ENCODE measurements at regions not wholly inside any gene's neighbourhood (a gene's known extent, or its start where the extent isn't known, plus 50 kb on each side); places are given as distances from the start of the nearest gene placed in this dataset.

GRCh38 chr1:208448425-208448824 is 204.2 kb upstream of the PLXNA2 start:
- intact Hi-C loops (cut with micrococcal nuclease), result no loop called here
- H3K36me3 Mint-ChIP-seq (ENCODE audit: low read depth), result no peaks in the 10 kb centered on the region
- H3K9me3 Mint-ChIP-seq, result peaks cover 2% of the 10 kb centered on the region
- H3K27ac Mint-ChIP-seq, result no peak overlapping the region
- no peaks in the 10 kb centered on the region for H3K27me3 Mint-ChIP-seq
- no peak for DNase-seq
- H3K4me1 Mint-ChIP-seq, result no peaks in the 10 kb centered on the region
- H3K4me3 Mint-ChIP-seq, result no peak overlapping the region

DNA sequence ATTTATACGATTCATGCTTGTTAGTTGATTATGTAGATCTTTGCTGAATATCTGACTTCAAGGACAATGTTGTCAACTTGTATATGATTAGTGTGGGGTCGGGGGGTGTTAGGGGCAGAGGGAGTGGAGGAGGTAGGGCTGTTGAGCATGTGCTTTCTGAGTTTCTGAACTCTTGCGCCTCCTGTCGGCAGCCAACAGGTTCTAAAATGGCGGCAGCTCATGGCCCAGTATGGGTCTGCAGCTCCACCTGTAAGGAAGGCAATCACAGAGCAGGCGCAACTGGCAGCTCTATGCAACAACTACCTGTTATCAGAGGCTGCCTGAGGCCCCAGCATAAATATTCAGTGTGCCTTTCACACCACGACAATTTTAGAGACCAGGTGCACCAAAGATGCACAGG is 205.8 kb upstream of the PLXNA2 start:
- no peak for DNase-seq
- Mint-ChIP-seq H3K27ac (no peak overlapping the region), H3K36me3 (ENCODE audit: low read depth) (no peaks in the 10 kb centered on the region), H3K9me3 (no peaks in the 10 kb centered on the region), H3K27me3 (no peaks in the 10 kb centered on the region), H3K4me1 (no peaks in the 10 kb centered on the region), H3K4me3 (no peak overlapping the region)
- intact Hi-C loops (cut with micrococcal nuclease), result no loop called here

DNA sequence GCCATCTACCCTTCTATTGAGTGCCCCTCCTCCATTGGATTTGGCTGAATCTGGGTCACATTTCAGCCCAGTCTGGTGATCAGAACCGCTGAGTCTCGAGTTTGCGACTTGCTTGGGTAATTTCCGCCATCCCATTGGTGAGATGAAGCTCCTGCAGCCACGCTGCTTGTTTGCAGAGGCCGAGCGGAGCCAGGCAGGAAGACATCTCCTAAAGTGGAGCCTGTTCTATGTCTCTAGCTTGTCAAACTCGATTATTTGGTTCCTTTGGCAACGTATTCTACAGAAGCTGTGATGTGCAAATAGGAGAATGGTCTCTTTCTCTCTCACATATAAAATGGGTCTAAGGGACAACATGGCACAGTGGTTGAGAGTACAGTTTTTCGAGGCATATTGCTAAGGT is 206.8 kb upstream of the PLXNA2 start:
- no peaks in the 10 kb centered on the region for H3K36me3 Mint-ChIP-seq (ENCODE audit: low read depth)
- H3K4me1 Mint-ChIP-seq, result no peaks in the 10 kb centered on the region
- DNase-seq, result no peak
- H3K27ac Mint-ChIP-seq, result no peak overlapping the region
- H3K27me3 Mint-ChIP-seq, result no peaks in the 10 kb centered on the region
- H3K9me3 Mint-ChIP-seq, result no peaks in the 10 kb centered on the region
- no peak overlapping the region for H3K4me3 Mint-ChIP-seq
- intact Hi-C loops (cut with micrococcal nuclease), result no loop called here

DNA sequence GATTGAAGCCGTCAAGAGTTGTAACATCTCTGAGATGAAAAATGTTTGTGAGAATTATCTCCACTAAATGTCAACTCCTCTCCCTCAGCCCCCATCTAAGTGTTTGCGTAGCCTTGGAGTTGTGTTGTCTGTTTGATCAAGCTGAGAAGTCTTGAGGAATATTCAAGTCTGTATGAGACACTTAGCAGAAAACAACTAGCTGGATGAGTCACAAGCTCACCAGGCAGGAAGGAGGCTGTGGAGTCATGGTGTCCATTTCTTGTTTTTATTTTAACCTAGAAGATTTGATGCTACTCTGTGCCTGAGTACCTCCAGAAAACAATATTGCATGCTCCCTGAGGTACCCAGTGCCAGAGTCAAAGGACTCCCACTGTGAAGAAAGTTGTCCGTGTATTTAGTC is 211.6 kb upstream of the PLXNA2 start:
- Mint-ChIP-seq H3K27ac (no peak overlapping the region), H3K9me3 (peaks cover 3% of the 10 kb centered on the region), H3K27me3 (peaks cover 2% of the 10 kb centered on the region), H3K36me3 (ENCODE audit: low read depth) (no peaks in the 10 kb centered on the region), H3K4me1 (no peaks in the 10 kb centered on the region), H3K4me3 (no peak overlapping the region)
- intact Hi-C loops (cut with micrococcal nuclease), result no loop called here
- DNase-seq, result no peak

DNA sequence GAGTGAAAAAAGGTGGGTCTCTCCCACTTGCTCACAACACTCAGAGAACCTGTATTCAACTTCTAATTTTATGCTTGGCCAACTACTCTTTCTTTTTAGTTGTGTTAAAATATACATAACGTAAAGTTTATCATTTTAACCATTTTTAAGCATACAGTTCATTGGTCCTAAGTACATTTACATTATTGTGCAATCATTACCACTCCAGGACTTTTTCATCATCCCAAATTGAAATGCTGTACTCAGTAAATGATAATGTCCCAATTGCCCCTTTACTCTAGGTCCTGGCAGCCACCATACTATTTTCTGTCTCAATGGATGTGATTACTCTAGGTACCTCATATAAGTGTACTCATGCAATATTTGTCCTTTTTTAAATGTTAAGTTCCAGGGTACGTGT is 212.3 kb upstream of the PLXNA2 start:
- Mint-ChIP-seq H3K4me1 (no peaks in the 10 kb centered on the region), H3K27me3 (peaks cover 2% of the 10 kb centered on the region), H3K27ac (no peak overlapping the region), H3K9me3 (peaks cover 3% of the 10 kb centered on the region), H3K36me3 (ENCODE audit: low read depth) (no peaks in the 10 kb centered on the region), H3K4me3 (no peak overlapping the region)
- intact Hi-C loops (cut with micrococcal nuclease), result no loop called here
- DNase-seq, result no peak

GRCh38 chr1:208460823-208461222 is 216.6 kb upstream of the PLXNA2 start:
- Mint-ChIP-seq H3K9me3 (peaks cover 3% of the 10 kb centered on the region), H3K36me3 (ENCODE audit: low read depth) (no peaks in the 10 kb centered on the region), H3K4me1 (no peaks in the 10 kb centered on the region), H3K27ac (no peak overlapping the region), H3K4me3 (no peak overlapping the region), H3K27me3 (peaks cover 2% of the 10 kb centered on the region)
- no peak for DNase-seq
- intact Hi-C loops (cut with micrococcal nuclease), result no loop called here

- peaks cover 2% of the 10 kb centered on the region for H3K27me3 Mint-ChIP-seq
- H3K4me1 Mint-ChIP-seq, result no peaks in the 10 kb centered on the region
- intact Hi-C loops (cut with micrococcal nuclease), result no loop called here
- H3K4me3 Mint-ChIP-seq, result no peak overlapping the region
- no peak overlapping the region for H3K27ac Mint-ChIP-seq
- no peak for DNase-seq
- H3K9me3 Mint-ChIP-seq, result peaks cover 3% of the 10 kb centered on the region
- H3K36me3 Mint-ChIP-seq (ENCODE audit: low read depth), result no peaks in the 10 kb centered on the region
Measured at GRCh38 chr1:208461680-208462079, 217.5 kb upstream of the PLXNA2 start.

GRCh38 chr1:208462761-208463160 is 218.6 kb upstream of the PLXNA2 start:
- Mint-ChIP-seq H3K27me3 (peaks cover 2% of the 10 kb centered on the region), H3K4me3 (no peak overlapping the region), H3K36me3 (ENCODE audit: low read depth) (no peaks in the 10 kb centered on the region), H3K9me3 (peaks cover 3% of the 10 kb centered on the region), H3K4me1 (no peaks in the 10 kb centered on the region), H3K27ac (no peak overlapping the region)
- no peak for DNase-seq
- intact Hi-C loops (cut with micrococcal nuclease), result no loop called here

- H3K27me3 Mint-ChIP-seq, result no peaks in the 10 kb centered on the region
- H3K4me1 Mint-ChIP-seq, result no peaks in the 10 kb centered on the region
- DNase-seq, result no peak
- intact Hi-C loops (cut with micrococcal nuclease), result no loop called here
- no peak overlapping the region for H3K4me3 Mint-ChIP-seq
- H3K9me3 Mint-ChIP-seq, result no peaks in the 10 kb centered on the region
- no peak overlapping the region for H3K27ac Mint-ChIP-seq
- H3K36me3 Mint-ChIP-seq (ENCODE audit: low read depth), result no peaks in the 10 kb centered on the region
Measured at GRCh38 chr1:208465266-208465665, 221.1 kb upstream of the PLXNA2 start.

- Mint-ChIP-seq H3K4me3 (no peak overlapping the region), H3K27me3 (no peaks in the 10 kb centered on the region), H3K9me3 (no peaks in the 10 kb centered on the region), H3K36me3 (ENCODE audit: low read depth) (no peaks in the 10 kb centered on the region), H3K27ac (no peak overlapping the region), H3K4me1 (no peaks in the 10 kb centered on the region)
- intact Hi-C loops (cut with micrococcal nuclease), result no loop called here
- DNase-seq, result no peak
Measured at GRCh38 chr1:208465786-208466590, 221.8 kb upstream of the PLXNA2 start.

- no peaks in the 10 kb centered on the region for H3K4me1 Mint-ChIP-seq
- H3K9me3 Mint-ChIP-seq, result no peaks in the 10 kb centered on the region
- no peak for DNase-seq
- H3K27me3 Mint-ChIP-seq, result no peaks in the 10 kb centered on the region
- no peak overlapping the region for H3K27ac Mint-ChIP-seq
- intact Hi-C loops (cut with micrococcal nuclease), result no loop called here
- H3K36me3 Mint-ChIP-seq (ENCODE audit: low read depth), result no peaks in the 10 kb centered on the region
- H3K4me3 Mint-ChIP-seq, result no peak overlapping the region
Measured at GRCh38 chr1:208467151-208467780, 223.1 kb upstream of the PLXNA2 start.

DNA sequence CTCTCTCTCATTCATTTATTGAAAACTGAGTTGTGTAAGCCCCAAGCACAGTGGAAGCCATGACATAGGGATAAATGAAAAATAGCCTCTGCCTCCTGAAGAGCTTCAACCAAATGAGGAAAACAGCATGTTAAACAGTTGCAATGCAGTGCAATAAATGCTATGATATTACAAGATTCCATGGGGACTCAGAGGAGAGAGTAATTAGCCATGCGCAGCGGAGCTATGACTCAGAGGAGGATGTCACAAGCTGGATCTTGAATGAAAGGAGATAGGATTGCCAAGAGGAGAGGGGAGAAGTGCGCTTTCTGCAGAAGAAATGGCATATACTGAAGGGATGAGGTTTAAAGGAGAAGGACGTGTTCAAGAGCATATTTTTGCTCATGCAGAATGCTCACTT is 231.3 kb upstream of the PLXNA2 start:
- DNase-seq, result no peak
- peaks cover 4% of the 10 kb centered on the region for H3K27me3 Mint-ChIP-seq
- H3K4me3 Mint-ChIP-seq, result no peak overlapping the region
- intact Hi-C loops (cut with micrococcal nuclease), result no loop called here
- H3K27ac Mint-ChIP-seq, result no peak overlapping the region
- H3K4me1 Mint-ChIP-seq, result no peaks in the 10 kb centered on the region
- no peaks in the 10 kb centered on the region for H3K36me3 Mint-ChIP-seq (ENCODE audit: low read depth)
- H3K9me3 Mint-ChIP-seq, result no peaks in the 10 kb centered on the region

DNA sequence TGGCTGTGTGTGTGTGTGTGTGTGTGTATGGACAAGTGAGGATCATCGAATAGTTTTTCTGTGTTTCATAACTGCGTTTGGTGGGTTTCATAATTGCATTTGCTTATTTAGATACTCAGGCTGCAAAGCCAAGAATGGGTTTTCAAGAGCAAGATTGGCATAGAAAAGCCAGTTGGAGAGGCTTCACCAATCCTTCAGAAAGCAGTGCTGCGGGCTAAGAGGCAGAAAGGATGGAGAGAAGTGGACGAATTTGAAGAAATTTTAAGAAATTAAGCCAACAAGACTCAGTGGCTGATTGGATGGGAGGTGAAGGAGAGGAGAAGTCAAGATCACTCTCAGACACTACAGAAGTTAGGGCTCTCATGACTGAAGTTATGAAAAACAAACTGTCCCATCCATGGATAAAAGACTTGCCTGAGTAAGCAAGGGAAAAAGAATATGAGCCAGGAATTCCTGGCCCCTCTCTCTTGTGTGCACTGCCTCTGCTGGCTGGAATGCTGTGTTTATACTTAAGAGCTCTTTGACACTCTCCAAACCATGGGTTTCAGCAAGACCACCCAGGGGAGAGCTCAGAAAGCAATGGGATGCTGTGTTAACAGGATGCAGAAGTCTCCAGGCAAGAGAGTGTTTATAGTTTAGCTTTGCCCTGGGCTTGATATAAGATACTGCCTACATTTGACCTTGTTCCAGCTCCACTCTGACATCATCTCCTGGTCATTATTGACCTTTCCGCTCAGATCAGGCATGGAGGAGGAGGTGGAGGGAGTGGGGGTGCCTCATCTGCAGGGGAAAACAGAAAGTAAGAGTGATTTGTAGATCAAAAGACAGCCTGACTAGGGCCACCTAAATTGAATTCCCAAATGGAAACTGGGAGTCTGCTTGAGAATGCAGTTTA is 232.0 kb upstream of the PLXNA2 start:
- intact Hi-C loops (cut with micrococcal nuclease), result no loop called here
- Mint-ChIP-seq H3K9me3 (no peaks in the 10 kb centered on the region), H3K27me3 (peaks cover 4% of the 10 kb centered on the region), H3K4me1 (no peaks in the 10 kb centered on the region), H3K27ac (no peak overlapping the region), H3K36me3 (ENCODE audit: low read depth) (no peaks in the 10 kb centered on the region), H3K4me3 (no peak overlapping the region)
- DNase-seq, result no peak

DNA sequence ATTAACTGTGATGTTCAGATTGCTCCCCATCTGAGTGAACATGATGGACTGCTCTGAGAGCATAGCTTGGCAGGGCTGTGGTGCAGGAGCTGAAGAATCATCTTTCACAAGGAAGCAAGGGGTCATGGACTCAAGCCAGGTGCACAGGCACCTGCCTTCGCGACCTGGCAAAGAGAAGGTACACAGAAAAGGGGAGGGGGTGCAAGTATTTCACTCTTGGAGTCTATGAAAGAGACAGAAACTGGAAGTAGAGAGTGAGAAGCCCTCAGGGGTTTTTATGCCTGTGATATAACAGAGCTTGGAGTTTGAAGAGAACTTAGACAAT is 232.6 kb upstream of the PLXNA2 start:
- Mint-ChIP-seq H3K36me3 (ENCODE audit: low read depth) (no peaks in the 10 kb centered on the region), H3K4me3 (no peak overlapping the region), H3K9me3 (no peaks in the 10 kb centered on the region), H3K27me3 (peaks cover 4% of the 10 kb centered on the region), H3K4me1 (no peaks in the 10 kb centered on the region), H3K27ac (no peak overlapping the region)
- intact Hi-C loops (cut with micrococcal nuclease), result no loop called here
- DNase-seq, result no peak

Data from activated CD4-positive, alpha-beta T cell treated with anti-CD3 and anti-CD28 coated beads, Interleukin-2, amount 10 ng/mL, durations not matched to agents 24 days and 14 days (primary cell).